GM19239 (cell line): ENCODE measurements at regions not wholly inside any gene's neighbourhood (a gene's known extent, or its start where the extent isn't known, plus 50 kb on each side); places are given as distances from the start of the nearest gene placed in this dataset.
"Not testable (repeated sequence)": the region's sequence is repeated elsewhere in the genome, so short reads cannot be mapped to it uniquely, and the experiment has no call there.

Experiments
- DNase-seq: peaks from one replicate; pipeline ENCODE4 v3.0.0; 2011; ENCODE audit warnings: low spot score; ENCODE audit not compliant: insufficient read length
- FAIRE-seq: peaks from 2 replicates; lab custom pipeline; 2011; peaks lifted over from hg19 to GRCh38; lab: Jason Lieb, UNC

DNA sequence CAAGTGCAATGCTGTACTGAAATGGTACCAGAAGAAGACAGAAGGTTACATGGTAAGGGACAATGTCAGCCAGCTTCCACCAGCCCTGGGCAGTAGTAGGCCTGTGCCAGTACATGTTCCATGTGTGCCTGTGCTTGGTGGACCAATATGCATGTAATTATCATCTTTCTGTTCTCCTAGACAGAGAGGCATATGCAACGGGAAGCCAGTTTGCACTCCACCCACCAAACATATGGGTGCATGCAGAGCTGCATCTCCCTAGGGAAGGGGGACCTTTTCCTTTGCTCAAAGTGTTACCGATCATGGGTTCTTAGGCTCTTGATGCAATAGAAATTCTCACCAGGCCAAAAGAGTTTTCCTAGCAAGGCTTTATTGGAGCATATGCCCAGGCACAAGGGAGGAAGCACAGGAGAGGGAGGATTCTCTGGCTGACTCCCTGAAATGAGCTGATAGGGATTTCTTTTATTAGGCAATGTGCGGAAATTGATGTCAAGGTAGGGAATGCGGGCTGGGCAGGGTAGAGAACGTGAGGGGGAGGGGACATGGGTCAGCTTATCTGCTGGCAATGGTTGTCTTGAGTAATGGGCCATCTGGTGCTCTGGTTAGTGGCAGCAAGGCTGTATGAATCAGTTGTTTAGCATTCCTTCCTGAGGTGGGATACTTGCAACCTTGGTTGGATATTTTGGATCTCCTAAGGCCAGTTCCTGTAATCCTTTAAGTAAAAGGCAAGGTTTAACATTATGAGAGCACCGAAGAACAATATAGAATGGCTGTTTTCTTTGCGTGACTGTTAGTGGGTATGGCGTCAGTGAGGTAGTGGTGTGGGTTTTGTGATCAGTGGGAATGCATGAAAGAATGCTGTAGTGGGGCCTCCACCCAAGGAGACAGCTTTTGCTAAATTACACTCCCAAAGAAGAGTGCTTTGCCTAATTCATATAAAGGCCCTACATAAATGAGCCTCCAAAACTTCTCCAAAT lies 102.5 kb downstream of the CDRT15L2 start:
- FAIRE-seq = not testable (repeated sequence)

DNA sequence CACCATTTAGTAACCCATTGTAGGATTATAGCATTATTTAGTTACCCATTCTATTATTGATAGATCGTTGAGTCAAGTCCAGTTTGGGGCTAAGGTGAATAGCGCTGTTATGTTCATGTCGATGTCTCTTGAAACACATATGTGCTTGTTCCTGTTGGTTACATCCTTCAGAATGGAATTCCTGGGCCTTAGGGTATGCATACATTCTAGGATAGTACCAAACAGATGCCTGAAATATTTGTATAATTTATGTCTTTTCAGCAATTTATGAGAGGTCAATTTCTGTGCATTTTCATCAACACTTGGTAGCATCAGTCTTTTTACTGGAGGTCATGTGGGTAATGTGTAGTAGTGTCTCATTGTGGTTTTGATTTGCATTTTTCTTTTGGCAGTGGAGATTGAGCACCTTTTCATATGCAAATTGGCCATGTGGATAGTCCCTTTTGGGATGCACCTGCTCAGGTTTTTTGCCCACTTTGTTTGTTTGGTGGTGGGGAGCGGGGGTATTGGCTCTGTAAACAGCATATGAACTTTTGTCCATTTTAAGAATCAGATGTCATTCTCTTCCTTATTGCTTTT lies 104.2 kb downstream of the CDRT15L2 start:
- not testable (repeated sequence) for FAIRE-seq

More for the DNA sequence above, 102.5 kb downstream of the CDRT15L2 start:
- DNase-seq = not testable (repeated sequence)

DNA sequence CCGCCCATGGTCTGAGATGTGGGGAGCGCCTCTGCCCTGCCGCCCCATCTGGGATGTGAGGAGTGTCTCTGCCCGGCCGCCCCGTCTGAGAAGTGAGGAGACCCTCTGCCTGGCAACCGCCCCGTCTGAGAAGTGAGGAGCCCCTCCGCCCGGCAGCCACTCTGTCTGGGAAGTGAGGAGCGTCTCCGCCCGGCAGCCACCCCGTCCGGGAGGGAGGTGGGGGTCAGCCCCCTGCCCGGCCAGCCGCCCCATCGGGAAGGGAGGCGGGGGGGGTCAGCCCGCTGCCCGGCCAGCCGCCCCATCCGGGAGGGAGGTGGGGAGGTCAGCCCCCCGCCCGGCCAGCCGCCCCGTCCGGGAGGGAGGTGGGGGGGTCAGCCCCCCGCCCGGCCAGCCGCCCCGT lies 105.5 kb downstream of the CDRT15L2 start:
- FAIRE-seq, DNase-seq: not testable (repeated sequence)

More for the DNA sequence above, 104.2 kb downstream of the CDRT15L2 start:
- DNase-seq = not testable (repeated sequence)

DNA sequence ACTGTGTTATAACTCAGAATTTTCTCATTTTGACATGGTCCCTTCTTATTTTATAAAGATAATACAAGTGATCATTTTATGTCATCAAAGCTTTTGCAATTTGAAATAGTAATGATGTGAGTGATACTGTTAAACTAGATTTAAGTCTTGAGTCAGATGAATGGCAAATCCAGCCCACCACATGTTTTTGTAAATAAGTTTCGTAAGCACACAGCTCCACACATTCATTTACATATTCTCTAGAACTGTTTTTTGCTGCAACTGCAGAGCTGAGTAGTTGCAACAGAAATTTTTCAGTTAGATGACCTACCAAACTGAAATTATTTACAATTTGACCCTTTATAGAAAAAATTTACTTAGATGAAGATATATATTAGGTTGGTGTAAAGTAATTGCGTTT lies 108.1 kb downstream of the CDRT15L2 start:
- not testable (repeated sequence) for FAIRE-seq, DNase-seq

DNA sequence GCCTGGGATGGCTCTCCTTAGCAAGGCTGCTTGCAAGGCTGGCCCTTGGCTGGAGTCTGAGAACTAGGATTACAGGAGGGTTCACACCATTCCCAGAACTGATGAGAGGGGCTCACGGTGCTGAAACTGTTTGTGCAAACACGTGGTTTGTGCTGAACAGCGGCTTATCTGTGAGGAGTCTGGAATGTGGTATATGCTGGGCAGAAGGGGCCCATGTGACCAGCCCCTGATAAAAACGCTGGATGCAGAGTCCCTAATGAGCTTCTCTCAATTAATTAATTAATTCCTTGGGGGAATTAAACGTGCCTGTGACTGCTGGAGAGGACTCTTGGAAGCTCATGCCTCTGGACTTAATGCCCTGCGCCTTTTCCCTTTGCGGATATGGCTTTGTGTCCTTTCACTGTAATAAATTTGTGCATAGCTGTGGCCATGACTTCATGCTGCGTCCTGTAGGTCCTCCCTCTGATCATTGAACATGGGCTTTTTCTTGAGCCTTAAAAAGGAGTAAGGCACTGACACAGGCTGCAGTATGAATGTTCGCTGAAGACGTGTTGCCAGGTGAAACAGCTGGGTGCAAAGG lies 109.7 kb downstream of the CDRT15L2 start:
- FAIRE-seq = not testable (repeated sequence)

DNA sequence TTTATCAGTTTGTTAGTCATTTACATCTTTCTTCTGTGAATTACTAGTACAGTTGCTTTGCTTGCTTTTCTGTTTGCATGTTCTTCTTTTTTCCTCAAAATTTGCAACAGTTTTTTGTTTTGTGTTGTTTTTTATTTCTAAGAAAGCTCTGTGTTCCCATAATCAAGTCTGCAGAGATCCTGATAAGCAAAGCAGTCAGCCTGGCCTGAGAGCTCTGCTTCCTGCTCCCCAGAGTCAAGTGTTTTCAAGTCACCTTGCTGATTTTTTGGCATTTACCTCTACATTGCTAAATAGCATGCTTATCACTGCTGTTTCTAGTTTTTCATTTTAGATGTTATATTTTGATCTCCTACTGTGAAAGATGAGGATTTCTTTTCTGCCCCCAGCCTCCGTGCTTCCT lies 113.2 kb downstream of the CDRT15L2 start:
- not testable (repeated sequence) for DNase-seq, FAIRE-seq

More for the DNA sequence above, 109.7 kb downstream of the CDRT15L2 start:
- DNase-seq = not testable (repeated sequence)

DNA sequence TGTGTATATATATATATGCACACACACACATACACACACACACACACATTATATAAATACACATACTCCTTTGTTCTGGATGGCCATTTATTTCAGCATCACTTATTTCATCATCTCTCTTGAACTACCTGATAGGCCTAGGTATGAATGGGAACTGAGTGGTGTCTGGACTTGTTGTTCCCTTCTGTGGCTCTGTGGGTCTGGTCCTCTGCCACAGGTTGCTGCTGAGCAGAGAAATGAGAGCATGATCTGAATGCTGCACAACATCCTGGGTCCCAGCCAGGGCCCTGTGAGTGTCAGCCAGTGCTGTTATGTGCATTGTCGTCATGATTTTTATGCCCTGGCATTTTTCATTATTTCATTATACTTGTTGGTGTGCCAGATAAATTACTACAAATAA lies 116.3 kb downstream of the CDRT15L2 start:
- FAIRE-seq, DNase-seq: not testable (repeated sequence)

DNA sequence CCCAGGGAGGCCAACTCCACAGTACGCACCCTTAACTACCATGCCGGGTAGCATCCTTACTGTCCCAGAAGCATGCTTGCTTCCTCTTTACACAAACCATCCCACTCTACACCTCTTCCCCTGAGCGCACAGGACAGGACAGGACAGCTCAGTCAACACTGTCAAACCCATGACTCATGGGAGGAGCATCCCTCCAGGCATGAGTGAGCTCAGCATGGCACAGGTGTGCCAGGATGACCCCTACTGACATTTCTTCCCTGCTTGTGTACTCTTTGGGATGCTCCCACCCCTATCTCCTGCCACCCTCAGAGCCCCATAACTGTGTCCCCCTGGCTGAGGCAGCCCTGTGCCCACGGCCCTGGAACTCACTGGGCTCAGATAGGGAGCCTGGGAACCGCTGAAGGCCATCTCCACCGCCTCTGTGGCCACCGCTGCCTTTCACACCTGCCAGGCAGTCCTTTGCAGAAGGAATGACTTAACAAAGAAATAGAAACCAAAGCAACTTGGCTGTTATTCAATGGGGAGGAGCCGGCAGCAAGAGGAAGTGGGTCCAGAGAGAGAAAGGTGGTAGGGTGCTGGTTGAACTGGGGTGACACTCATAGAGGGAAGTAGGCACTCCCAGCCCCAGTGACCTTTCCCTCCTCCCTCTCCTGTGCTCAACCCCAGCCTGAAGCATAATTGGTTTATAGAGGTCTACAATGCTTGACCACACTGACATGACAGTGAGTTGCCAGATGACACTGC lies 119.1 kb downstream of the CDRT15L2 start:
- not testable (repeated sequence) for DNase-seq
- peak; percentile 80 for FAIRE-seq

DNA sequence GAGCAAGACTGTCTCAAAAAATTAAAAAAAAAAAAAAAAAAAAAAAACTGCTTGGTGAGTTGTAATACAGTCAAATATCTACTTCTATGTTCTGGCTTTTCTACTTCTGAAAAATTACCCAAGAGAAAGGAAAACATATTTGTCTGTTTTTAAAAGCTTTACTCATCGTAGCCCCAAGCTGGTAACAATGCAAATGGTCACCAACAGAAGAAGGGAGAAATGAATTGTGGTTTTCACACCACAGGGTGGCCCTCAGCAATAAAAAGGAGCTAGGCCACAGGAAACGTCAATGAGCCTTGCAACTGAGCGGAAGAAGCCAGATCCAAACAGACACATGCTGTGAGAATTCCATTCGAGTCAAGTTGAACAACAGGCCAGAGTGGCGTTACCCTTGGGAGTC lies 121.0 kb downstream of the CDRT15L2 start:
- FAIRE-seq, DNase-seq: not testable (repeated sequence)

DNA sequence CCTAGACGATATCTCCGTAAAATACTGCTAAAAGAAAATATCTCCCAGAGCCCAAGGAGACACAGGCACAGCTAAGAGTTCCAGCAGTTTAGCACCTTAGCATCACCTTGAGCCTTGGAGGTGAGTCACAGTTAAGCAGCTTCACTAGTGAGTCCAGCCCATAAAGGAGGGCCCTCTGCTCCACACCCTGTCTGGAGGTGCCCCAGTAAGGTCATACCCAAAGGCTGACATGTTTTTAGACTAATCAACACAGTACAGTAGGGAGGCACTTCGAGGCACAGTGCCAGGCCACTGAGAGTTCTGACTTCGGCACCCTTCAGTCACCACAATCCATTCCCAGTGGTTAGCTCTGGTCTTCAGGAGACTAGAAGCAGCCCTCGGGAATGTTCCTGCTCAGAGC lies 121.8 kb downstream of the CDRT15L2 start:
- FAIRE-seq = not testable (repeated sequence)

DNA sequence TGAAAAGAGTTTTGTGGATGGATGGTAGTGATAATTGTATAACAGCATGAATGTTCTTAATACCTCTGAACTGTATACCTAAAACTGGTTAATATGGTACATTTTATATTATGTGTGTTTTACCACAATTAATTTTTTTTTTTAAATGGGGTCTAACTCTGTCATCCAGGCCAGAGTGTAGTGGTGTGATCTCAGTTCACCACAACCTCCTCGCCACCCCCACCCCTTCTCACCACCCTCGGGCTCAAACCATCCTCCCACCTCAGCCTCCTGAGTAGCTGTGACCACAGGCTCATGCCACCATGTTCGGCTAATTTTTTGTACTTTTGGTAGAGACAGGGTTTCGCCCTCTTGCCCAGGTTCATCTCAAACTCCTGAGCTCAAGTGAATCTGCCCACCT lies 123.2 kb downstream of the CDRT15L2 start:
- FAIRE-seq = no peak
- DNase-seq = no peak

More for the DNA sequence above, 121.8 kb downstream of the CDRT15L2 start:
- DNase-seq = not testable (repeated sequence)

DNA sequence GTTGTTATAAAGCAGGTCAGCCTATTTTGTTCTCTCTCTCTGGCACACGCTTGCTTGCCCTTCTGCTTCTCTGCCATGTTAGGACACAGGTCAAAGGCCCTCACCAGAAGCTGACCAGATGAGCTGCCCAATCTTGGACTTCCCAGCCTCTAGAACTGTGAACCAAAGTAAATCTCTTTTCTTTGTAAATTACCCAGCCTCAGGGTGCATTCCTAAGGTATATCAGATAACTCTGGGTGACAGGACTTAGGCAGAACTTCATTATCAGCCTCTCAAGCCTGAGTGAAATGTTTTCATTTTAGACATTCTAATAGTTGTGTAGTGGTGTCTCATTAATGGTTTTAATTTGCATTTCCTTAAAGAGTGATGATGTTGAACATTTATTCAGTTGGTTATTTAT lies 124.3 kb downstream of the CDRT15L2 start:
- no peak for FAIRE-seq
- DNase-seq = no peak

DNA sequence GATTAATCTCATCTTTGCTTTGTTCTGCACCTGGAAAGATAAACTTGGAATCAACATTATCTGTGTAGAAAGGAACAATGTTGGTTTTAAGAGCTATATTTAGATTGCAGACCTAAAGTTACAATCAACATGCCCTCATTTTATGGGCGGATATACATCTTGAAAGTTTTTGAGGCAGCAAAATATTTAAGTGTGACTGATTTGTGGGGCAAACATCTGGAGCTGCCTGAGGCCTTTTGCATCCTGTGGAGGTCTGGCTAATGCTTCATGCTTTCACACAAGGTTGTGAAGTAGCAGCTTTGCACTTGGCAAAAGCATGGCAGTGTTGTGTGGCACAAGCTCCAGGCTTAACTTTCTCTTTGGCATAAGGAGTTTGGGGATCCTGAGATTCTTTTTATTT lies 125.7 kb downstream of the CDRT15L2 start:
- FAIRE-seq, DNase-seq: not testable (repeated sequence)

DNA sequence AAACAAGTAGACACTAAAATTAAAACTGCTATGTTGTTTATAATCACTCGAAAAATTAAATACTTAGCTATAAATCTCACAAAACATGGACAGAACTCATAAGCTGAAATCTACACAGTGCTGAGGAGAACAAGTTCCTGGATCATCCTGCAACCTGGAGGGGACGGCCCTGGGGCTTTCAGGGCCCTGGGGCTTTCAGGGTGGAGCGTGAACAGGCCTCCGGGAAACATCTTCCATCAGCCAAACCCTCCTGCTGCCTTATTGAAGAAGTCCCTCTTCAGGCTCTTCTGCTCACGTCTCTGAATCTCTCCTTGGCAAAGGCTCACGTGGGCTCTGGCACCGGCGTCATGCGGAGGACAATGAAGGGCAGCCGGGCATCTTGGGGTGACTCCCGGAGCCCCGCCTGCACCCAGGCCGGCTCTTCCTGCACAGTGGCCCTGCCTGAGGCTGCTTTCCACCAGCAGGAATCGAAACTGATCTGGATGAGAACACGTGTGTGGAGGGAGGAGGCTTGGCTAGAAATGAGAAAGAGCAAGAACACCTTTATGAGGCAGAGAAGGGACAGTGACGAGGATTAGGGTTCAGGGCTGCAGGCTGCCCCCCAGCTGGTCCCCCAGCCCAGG lies 127.3 kb downstream of the CDRT15L2 start:
- DNase-seq (no peak), FAIRE-seq (no peak)

DNA sequence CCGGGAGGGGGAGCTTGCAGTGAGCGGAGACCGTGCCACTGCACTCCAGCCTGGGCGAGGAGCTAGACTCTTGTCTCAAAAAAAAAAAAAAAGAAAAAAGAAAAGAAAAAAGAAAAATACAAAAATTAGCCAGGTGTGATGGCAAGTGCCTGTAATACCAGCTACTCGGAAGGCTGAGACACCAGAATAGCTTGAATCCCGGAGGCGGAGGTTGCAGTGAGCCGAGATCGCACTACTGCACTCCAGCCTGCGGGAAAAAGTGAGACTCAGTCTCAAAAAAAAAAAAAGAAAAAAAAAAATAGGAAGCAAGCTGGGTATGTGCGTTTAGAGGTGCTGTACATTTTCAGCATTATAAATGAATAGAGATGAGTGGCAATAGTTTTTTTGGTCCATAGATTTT lies 129.3 kb downstream of the CDRT15L2 start:
- FAIRE-seq, DNase-seq: not testable (repeated sequence)

DNA sequence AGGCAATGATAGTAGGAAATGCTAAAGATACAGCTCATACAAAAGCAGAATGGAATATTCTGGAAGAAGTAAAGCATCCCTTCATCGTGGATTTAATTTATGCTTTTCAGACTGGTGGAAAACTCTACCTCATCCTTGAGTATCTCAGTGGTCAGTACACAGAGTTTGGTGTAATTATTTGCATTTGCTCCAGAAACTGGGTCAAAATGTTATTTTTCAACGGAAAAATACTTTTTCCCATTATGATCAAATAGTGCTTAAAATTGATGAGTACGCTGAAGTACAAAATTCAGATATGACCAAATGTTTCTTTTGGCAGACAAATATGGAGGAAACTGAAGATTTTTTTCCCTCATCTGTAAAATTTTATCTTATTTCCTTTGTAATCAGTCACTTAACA lies 137.0 kb downstream of the CDRT15L2 start:
- not testable (repeated sequence) for DNase-seq, FAIRE-seq

DNA sequence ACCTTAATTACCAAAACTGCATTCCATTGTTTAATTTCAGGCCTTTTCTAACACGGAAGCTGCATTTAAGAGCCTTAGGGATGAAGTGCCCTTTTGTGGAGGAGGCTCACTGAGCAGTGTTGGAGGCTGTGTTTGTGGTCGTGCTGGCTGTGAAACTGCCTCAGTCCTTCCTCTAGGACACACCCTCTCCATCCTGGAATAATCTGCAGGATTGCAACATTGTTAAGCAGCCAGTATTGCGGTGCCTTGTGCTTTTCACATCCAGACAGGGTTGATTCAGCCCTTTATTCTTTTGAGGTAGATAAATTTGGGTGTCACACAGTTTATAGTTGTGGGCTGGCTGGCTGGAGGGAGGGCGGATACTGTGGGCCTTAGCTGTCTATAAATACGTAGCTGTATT lies 141.6 kb downstream of the CDRT15L2 start:
- DNase-seq = no peak
- FAIRE-seq = no peak

DNA sequence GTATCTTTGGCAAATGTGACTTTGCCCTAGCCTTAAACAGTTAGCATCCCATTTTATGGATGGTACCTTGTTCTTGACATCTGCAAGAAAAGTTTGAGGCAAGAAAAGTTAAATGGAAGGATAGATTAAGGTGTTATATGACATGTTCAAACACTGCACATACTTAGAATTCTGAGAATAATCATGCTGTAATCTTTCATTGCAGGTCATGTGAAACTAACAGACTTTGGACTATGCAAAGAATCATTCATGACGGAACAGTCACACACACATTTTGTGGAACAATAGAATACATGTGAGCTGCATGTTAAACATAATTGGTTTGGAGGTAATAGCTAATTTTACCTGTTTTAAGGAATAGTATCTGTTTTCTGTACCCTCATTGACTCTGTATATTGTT lies 144.9 kb downstream of the CDRT15L2 start:
- not testable (repeated sequence) for FAIRE-seq

DNA sequence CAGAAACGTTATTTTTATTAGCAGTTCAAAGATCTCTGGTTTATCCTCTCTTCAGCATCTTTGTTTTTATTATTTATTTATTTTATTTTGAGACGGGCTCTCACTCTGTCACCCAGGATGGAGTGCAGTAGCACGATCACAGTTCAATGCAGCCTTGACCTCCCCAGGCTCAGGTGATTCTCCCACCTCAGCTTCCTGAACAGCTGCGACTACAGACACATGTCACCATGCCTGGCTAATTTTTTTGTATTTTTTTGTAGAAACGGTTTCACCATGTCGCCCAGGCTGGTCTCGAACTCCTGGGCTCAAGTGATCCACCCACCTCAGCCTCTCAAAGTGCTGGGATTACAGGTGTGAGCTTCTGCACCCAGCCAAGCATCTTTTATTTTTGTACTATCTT lies 147.7 kb downstream of the CDRT15L2 start:
- not testable (repeated sequence) for FAIRE-seq, DNase-seq

More for the DNA sequence above, 144.9 kb downstream of the CDRT15L2 start:
- DNase-seq = not testable (repeated sequence)
